ENCODE measurements at regions not wholly inside any gene's neighbourhood (a gene's known extent, or its start where the extent isn't known, plus 50 kb on each side); places are given as distances from the start of the nearest gene placed in this dataset.
"Not testable (repeated sequence)": the region's sequence is repeated elsewhere in the genome, so short reads cannot be mapped to it uniquely, and the experiment has no call there.

- no peak for DNase-seq
Observed at GRCh38 chr5:6105320-6105719, 273.0 kb downstream of the MED10 start.

GRCh38 chr5:6096101-6096500 lies 282.2 kb downstream of the MED10 start:
- DNase-seq: no peak

DNA sequence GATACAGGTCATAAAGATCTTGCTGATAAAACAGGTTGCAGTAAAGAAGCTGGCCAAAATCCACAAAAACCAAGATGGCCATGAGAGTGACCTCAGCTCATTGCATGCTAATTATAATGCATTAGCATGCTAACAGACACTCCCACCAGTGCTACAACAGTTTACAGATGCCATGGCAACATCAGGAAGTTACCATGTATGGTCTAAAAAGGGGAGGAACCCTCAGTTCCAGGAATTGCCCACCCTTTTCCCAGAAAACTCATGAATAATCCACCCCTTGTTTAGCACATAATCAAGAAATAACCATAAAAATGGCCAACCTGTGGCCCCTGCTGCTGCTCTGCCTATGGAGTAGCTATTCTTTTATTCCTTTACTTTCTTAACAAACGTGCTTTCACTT lies 284.2 kb downstream of the MED10 start:
- not testable (repeated sequence) for DNase-seq

GRCh38 chr5:6090838-6091237 lies 287.5 kb downstream of the MED10 start:
- no peak for DNase-seq

- DNase-seq: no peak
Observed at GRCh38 chr5:6090079-6090654, 288.2 kb downstream of the MED10 start.

DNA sequence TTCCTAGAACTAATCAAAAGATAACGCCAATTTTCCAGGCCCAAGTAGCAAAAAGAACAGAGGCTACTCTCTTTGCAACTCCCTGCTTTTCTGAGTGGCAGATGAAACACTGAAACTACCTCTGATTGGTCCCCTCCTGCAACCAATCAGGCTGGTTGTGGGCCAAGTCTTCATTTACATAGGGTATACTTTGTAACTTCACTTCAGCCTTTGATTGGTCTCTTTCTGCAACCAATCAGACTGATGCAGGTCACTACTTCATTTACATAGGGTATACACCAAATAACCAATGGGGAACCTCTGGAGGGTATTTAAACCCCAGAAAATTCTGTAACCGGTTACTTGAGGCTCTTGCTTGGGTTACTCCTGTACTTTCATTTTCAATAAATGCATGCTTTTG lies 289.6 kb downstream of the MED10 start:
- DNase-seq: no peak

- no peak for DNase-seq
Observed at GRCh38 chr5:6087576-6087975, 290.8 kb downstream of the MED10 start.

GRCh38 chr5:6086871-6087270 lies 291.5 kb downstream of the MED10 start:
- DNase-seq: no peak

- no peak for DNase-seq
Observed at GRCh38 chr5:6085341-6085860, 292.9 kb downstream of the MED10 start.

DNA sequence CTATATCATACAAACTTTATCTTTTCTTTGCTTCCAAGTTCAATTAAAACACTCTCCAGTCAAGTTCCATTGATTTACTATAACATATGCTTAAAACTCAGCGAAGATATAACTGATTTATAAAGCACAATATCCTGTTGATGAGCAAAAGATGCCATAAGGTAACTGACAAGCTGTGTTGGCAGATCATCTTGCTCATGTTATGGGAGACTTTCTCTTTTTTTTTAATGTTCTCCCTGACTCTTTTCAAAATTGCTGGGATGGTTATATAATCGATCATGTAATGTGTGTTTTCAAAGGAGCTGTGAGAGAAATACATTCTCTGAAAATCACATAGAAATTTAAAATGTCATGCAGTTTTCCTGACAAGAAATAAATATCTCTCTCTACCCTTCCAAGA lies 293.5 kb downstream of the MED10 start:
- DNase-seq: no peak

DNA sequence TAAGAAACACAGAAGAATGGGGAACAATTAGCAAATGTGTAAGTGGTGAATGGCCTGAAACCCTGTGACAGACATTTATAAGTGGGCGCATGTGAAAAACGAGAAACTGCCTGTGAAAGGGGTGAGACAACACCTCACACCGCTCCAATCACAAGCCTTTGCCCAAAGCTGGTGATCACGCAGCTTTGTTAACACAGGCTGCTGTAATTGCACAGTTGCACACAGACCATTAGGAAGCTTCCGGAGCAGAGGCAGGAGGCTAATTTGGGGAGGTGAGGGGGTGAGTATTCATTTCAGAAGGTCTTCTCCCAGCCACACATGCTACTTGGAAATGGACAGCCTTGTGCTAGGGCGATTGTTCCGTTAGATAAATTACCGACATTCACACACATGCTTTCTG lies 294.0 kb downstream of the MED10 start:
- DNase-seq: peak; percentile 40

DNA sequence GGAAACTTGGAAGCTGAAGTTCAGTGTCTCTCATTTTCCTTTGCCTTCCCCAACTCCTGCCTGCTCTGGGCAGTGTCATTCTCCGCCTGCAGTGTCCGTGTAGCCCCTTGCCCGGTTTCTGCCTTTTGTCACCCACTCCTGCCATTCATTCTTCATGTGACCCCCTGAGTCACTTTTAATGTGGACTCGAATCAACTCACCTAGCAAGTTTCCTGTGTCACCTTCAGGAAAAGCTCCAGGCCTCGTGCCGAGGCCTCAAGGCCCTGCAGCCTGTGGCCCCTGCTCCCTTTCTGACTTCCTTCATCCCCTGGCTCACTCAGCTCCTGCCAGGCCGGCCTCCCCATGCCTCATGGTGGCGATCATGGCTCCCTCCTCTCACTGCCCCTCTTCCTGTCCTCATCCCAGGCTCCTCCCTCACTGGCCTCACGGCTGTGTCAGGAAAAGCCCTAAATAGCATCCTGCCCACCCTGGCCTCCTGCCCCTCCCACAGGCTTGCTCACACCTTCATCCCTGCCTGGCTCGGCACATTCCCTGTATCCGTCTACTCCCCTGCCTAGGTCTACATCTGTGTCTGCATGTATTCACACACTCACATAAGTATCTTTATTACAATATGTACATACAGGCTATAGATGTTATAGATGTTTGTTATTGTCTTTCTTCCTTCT lies 294.9 kb downstream of the MED10 start:
- DNase-seq: no peak

GRCh38 chr5:6082685-6083084 lies 295.7 kb downstream of the MED10 start:
- DNase-seq: no peak

DNA sequence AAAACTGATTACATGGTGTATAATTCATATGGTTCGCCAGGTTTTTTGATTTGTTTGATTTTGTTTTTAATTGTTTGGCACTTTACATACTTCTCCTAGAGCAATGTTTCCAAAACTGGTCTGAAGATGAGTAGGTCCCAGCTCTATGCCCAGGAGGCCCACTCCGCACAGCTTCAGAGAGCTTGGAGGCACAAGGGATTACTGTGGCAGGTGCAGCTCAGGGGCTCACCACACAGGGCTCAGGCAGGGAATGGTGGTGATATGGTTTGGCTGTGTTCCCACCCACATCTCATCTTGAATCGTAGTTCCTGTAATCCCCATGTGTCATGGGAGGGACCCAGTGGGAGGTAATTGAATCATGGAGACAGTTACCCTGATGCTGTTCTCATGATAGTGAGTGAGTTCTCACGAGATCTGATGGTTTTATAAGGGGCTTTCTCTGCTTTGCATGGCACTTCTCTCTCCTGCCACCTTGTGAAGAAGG lies 296.6 kb downstream of the MED10 start:
- DNase-seq: no peak

DNA sequence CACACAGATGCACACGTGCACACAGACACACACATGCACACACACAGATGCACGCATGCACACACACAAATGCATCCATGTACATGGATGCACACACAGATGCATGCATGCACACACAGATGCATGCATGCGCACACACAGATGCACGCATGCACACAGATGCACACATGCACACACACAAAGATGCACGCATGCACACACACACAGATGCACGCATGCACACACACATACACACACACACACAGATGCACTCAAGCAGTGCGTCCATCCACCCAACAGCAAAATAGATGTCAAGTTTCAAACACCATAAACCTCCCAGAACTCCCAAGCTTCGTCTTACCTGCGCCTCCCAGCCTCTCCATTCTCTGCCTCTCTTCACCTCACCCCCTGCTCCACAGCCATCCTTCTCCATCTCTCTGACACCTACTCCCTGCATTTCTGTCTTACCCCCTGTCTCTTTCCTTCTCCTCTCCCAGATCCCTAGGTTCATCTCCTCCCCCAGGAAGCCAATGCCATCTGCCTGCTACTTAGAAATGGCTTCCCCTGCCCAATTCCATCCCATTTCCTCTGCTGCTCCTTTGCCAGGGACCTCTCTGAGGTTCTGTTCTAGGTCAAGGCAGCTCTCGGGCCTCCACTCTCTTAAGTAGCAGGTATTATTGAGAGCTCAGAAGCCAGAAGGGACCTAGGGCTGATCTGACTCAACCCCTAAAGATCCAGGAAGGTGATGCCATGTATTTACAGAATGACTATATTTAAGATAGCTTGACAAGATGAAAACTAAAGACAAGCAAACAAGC lies 297.2 kb downstream of the MED10 start:
- DNase-seq: no peak

DNA sequence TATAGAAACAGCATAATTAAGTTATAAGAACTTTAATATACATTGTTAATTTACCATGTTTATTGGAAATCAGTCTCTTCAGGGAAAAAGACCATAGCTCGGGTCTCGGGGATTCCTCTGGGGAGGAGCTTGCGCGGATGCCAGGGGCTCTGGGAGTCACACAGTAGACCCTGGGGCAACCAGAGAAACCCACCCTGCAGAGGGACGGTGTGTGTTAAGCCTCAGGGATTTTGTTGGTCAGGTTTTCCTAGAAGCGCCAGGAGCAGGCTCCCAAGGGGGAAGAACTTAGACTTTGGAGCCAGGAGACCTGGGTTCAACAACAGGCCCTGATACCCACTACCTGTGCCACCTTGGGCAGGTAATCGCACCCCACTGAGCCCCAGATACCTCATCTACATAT lies 297.9 kb downstream of the MED10 start:
- no peak for DNase-seq

DNA sequence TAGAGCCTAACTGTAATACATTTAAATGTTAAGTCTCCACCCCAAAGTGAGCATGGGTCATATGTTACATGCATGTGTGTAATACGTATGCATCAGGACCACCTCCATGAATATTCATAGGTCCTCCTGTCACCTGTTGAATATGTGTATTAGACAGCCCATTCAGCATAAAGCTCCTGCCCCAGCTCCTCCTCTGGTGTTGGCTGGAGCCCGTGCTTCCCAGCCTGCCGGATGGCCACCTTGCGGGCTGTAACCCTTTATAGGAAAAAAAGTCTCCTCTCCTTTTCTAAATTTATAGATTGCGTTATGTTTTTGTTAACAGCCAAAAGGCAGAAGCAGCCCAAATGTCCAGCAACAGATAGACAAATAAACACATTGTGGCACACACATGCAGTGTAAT lies 299.5 kb downstream of the MED10 start:
- DNase-seq: no peak

DNA sequence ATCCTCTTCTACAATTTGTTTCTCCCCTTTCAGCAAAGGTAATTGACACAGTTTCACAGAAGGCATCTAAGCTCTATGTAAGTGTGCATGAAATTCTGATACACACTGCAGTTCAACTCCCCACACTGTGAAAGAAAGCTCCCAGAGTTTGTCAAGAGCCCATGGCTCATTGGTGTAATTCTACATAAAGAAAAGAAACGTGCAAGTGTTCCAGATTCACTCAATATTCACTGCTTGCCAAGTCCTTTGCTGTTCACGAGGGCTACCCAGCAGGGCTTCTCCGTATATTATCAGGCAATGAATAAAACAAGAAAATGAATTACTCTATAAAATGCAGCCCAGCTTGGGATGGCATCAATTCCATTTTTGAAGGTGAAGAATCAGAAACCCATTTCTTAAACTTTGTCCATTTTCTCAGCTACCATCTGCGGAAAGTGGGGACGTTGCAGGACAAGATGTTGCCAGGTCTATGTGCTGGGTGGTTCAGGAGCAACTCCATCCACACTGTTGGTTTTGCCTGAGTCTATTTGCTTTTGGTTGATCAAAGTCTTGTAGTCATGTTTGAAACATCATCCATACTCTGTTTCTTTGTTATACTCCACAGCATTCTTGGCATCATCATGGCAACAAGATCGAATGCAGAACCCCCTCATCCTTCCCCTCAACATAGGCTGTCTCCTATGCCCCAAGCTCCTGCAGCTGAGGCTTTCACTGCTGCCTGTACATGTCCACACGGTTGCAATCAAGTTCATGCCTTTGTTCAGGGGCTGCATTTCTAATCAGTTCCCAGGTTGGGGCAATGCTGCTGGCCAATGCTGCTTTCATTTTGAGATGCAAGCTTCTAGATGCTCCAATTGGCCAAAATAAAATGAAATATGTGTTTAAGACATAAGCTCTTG lies 301.8 kb downstream of the MED10 start:
- no peak for DNase-seq

GRCh38 chr5:6072488-6072887 lies 305.9 kb downstream of the MED10 start:
- DNase-seq: not testable (repeated sequence)

DNA sequence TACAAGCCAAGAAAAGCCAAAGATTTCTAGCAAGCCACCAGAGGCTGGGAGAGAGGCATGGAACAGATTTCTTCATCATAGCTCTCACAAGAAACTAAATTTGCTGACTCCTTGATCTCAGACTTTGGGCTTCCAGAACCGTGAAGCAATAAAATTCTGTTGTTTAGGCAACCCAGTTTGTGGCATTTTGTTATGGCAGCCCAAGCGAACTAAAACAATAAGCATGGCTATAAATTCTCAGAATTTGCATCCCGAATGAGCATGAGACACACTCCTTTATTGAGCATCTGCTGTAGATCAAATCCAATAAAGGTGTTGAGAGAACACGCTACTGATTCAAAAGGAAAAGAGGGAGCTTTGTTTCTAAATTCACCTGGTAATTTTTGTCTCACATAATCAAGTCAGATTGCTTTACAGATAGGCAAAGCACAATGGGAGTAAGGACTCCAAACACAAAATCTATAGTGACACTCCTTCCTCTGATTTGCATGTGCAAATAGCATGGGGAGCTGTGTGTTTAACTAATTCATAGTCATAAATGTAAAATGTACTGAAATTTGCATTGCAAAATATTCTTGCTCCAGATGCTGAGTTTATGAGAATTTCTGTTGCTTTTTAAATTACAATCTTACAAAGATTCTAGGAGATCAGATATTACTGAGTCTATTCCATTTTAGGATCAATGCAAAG lies 308.7 kb downstream of the MED10 start:
- no peak for DNase-seq

- no peak for DNase-seq
Observed at GRCh38 chr5:6066016-6066415, 312.3 kb downstream of the MED10 start.

- no peak for DNase-seq
Observed at GRCh38 chr5:6059137-6059800, 319.1 kb downstream of the MED10 start.
